ENCODE measurements at regions not wholly inside any gene's neighbourhood (a gene's known extent, or its start where the extent isn't known, plus 50 kb on each side); places are given as distances from the start of the nearest gene placed in this dataset.

DNA sequence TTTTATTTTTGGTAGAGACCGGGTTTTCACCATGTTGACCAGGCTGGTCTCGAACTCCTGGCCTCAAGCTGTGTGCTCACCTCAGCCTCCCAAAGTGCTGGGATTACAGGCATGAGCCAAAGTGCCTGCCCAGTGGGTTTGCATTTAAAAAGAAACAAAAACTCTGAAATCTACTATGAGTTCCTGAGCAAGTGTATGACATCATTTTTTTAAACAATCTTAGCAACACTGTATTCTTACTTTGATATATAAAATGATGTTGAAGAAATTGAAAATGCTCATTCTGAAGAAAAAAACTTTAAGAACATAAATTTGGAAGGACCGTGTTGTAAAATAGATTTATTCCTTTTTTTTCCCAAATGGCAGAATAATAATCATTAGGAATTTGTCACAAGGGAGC lies 1199.7 kb downstream of the DIAPH3 start:
- Histone ChIP-seq H3K27ac (ENCODE audit: low read depth, low read length) (no peak overlapping the region), H3K27me3 (ENCODE audit: control insufficient read depth, low read length) (no peaks in the 10 kb centered on the region; the same call in 1 of the 2 replicates), H3K79me2 (ENCODE audit: control insufficient read depth, low read length) (no peaks in the 10 kb centered on the region), H3F3A (ENCODE audit: control insufficient read depth, insufficient read depth) (no peaks in the 10 kb centered on the region), H3K4me1 (ENCODE audit: control insufficient read depth, low read length) (no peaks in the 10 kb centered on the region), H3K36me3 (ENCODE audit: control insufficient read depth, low read length) (no peaks in the 10 kb centered on the region), H3K4me2 (ENCODE audit: low read length) (no peak overlapping the region), H4K20me1 (ENCODE audit: control insufficient read depth, insufficient read depth, low read depth, low read length) (no peaks in the 10 kb centered on the region), H3K4me3 (ENCODE audit: low read length) (no peak overlapping the region), H3K9me3 (ENCODE audit: control insufficient read depth, insufficient read depth, low read length) (no peaks in the 10 kb centered on the region), H3K9me2 (replicated peaks; ENCODE audit: control insufficient read depth, low read length) (no peaks in the 10 kb centered on the region)
- TF ChIP-seq EZH2phosphoT487 (IDR thresholded peaks at IDR 0.05; ENCODE audit: borderline replicate concordance, low read length): no peak
- no peak for TF ChIP-seq CTCF (IDR thresholded peaks at IDR 0.05; ENCODE audit: low read depth, low read length, poor library complexity, severe bottlenecking)

- Histone ChIP-seq H3K4me2 (ENCODE audit: low read length) (no peak overlapping the region), H3K4me3 (ENCODE audit: low read length) (no peak overlapping the region), H3K79me2 (ENCODE audit: control insufficient read depth, low read length) (no peaks in the 10 kb centered on the region), H3K4me1 (ENCODE audit: control insufficient read depth, low read length) (no peaks in the 10 kb centered on the region), H3K36me3 (ENCODE audit: control insufficient read depth, low read length) (no peaks in the 10 kb centered on the region), H3K9me2 (replicated peaks; ENCODE audit: control insufficient read depth, low read length) (no peaks in the 10 kb centered on the region), H3K9me3 (ENCODE audit: control insufficient read depth, insufficient read depth, low read length) (no peaks in the 10 kb centered on the region), H3F3A (ENCODE audit: control insufficient read depth, insufficient read depth) (no peaks in the 10 kb centered on the region), H3K27ac (ENCODE audit: low read depth, low read length) (no peak overlapping the region), H4K20me1 (ENCODE audit: control insufficient read depth, insufficient read depth, low read depth, low read length) (no peaks in the 10 kb centered on the region), H3K27me3 (ENCODE audit: control insufficient read depth, low read length) (no peaks in the 10 kb centered on the region)
- TF ChIP-seq EZH2phosphoT487 (IDR thresholded peaks at IDR 0.05; ENCODE audit: borderline replicate concordance, low read length) (no peak), CTCF (IDR thresholded peaks at IDR 0.05; ENCODE audit: low read depth, low read length, poor library complexity, severe bottlenecking) (no peak)
Observed at GRCh38 chr13:58977085-58977484, 1186.6 kb downstream of the DIAPH3 start.

GRCh38 chr13:58978331-58978730 lies 1185.4 kb downstream of the DIAPH3 start:
- Histone ChIP-seq H3K4me3 (ENCODE audit: low read length) (no peak overlapping the region), H3K4me2 (ENCODE audit: low read length) (no peak overlapping the region), H3K36me3 (ENCODE audit: control insufficient read depth, low read length) (no peaks in the 10 kb centered on the region), H3K4me1 (ENCODE audit: control insufficient read depth, low read length) (no peaks in the 10 kb centered on the region), H4K20me1 (ENCODE audit: control insufficient read depth, insufficient read depth, low read depth, low read length) (no peaks in the 10 kb centered on the region), H3K9me2 (replicated peaks; ENCODE audit: control insufficient read depth, low read length) (no peaks in the 10 kb centered on the region), H3K27ac (ENCODE audit: low read depth, low read length) (no peak overlapping the region), H3K79me2 (ENCODE audit: control insufficient read depth, low read length) (no peaks in the 10 kb centered on the region), H3K9me3 (ENCODE audit: control insufficient read depth, insufficient read depth, low read length) (no peaks in the 10 kb centered on the region), H3K27me3 (ENCODE audit: control insufficient read depth, low read length) (no peaks in the 10 kb centered on the region), H3F3A (ENCODE audit: control insufficient read depth, insufficient read depth) (no peaks in the 10 kb centered on the region)
- TF ChIP-seq CTCF (IDR thresholded peaks at IDR 0.05; ENCODE audit: low read depth, low read length, poor library complexity, severe bottlenecking) (no peak), EZH2phosphoT487 (IDR thresholded peaks at IDR 0.05; ENCODE audit: borderline replicate concordance, low read length) (no peak)

DNA sequence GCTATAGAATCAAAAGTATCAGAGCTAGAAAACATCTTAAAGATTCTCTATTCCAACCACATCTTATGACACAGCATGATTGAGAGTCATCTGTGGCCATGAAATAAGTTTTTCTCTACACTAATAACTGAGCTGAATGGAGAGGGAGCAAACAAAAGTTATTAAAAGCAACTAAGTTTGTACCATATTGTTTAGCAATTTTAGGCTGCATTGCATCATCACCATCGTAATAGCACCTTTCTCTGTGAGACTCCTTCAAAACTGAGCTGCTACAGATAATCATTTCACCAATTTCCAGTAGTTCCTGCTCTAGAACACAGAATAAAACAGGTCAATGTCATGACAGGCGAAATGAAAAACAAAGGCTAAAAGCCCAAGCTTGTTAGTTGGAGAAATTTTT lies 1183.9 kb downstream of the DIAPH3 start:
- H3K9me3 ChIP-seq (ENCODE audit: control insufficient read depth, insufficient read depth, low read length): no peaks in the 10 kb centered on the region
- no peak overlapping the region for H3K4me2 ChIP-seq (ENCODE audit: low read length)
- H4K20me1 ChIP-seq (ENCODE audit: control insufficient read depth, insufficient read depth, low read depth, low read length): no peaks in the 10 kb centered on the region
- no peak for TF ChIP-seq EZH2phosphoT487 (IDR thresholded peaks at IDR 0.05; ENCODE audit: borderline replicate concordance, low read length)
- no peak for TF ChIP-seq CTCF (IDR thresholded peaks at IDR 0.05; ENCODE audit: low read depth, low read length, poor library complexity, severe bottlenecking)
- H3K79me2 ChIP-seq (ENCODE audit: control insufficient read depth, low read length): no peaks in the 10 kb centered on the region
- no peaks in the 10 kb centered on the region for H3K9me2 ChIP-seq (replicated peaks; ENCODE audit: control insufficient read depth, low read length)
- H3K36me3 ChIP-seq (ENCODE audit: control insufficient read depth, low read length): no peaks in the 10 kb centered on the region
- H3K27me3 ChIP-seq (ENCODE audit: control insufficient read depth, low read length): no peaks in the 10 kb centered on the region
- H3K4me3 ChIP-seq (ENCODE audit: low read length): no peak overlapping the region
- H3F3A ChIP-seq (ENCODE audit: control insufficient read depth, insufficient read depth): no peaks in the 10 kb centered on the region
- H3K4me1 ChIP-seq (ENCODE audit: control insufficient read depth, low read length): no peaks in the 10 kb centered on the region
- H3K27ac ChIP-seq (ENCODE audit: low read depth, low read length): no peak overlapping the region

Data from DOHH2 (cell line).